Muscle layer of colon (tissue), 2 donors: ENCODE measurements at regions not wholly inside any gene's neighbourhood (a gene's known extent, or its start where the extent isn't known, plus 50 kb on each side); places are given as distances from the start of the nearest gene placed in this dataset.

Experiments used
- H3K27ac ChIP-seq: one replicate; pipeline ENCODE4 v1.7.0; 2013; ENCODE audit warnings: low read depth, mild to moderate bottlenecking, low read length, moderate library complexity
- H3K27me3 ChIP-seq, 2 donors: one replicate each; pipeline ENCODE4 v1.7.0; 2013; ENCODE audit warnings: low read length in 2 of 2, mild to moderate bottlenecking in 2 of 2; ENCODE audit not compliant: insufficient read depth in 2 of 2, control insufficient read depth in 1 of 2
- H3K36me3 ChIP-seq: one replicate; pipeline ENCODE4 v1.7.0; 2013; ENCODE audit warnings: mild to moderate bottlenecking, low read length; ENCODE audit not compliant: insufficient read depth
- H3K4me1 ChIP-seq: one replicate; pipeline ENCODE4 v1.7.0; 2013; ENCODE audit warnings: mild to moderate bottlenecking, low read length; ENCODE audit not compliant: insufficient read depth
- H3K4me3 ChIP-seq, 2 donors: one replicate each; pipeline ENCODE4 v1.7.0; 2013; ENCODE audit warnings: low read length in 2 of 2, low read depth in 1 of 2, mild to moderate bottlenecking in 1 of 2, moderate library complexity in 1 of 2
- H3K9ac ChIP-seq: one replicate; pipeline ENCODE4 v1.7.0; 2013; ENCODE audit warnings: low read length
- H3K9me3 ChIP-seq: one replicate; pipeline ENCODE4 v1.7.0; 2013; ENCODE audit warnings: mild to moderate bottlenecking, low read length
- donor health status: abdominal sarcoma.
- donor health status: Adenocarcinoma of cecum.

- Histone ChIP-seq H3K9me3 (no peaks in the 10 kb centered on the region), H3K4me3 (no peak overlapping the region), H3K27me3 (peaks cover 0 to under 1% of the 10 kb centered on the region in 2 donors), H3K27ac (no peak overlapping the region), H3K36me3 (no peaks in the 10 kb centered on the region), H3K4me1 (peaks cover 10% of the 10 kb centered on the region), H3K9ac (no peak overlapping the region)
Observed at GRCh38 chr14:104288272-104288671, 149.9 kb downstream of the KIF26A start.

DNA sequence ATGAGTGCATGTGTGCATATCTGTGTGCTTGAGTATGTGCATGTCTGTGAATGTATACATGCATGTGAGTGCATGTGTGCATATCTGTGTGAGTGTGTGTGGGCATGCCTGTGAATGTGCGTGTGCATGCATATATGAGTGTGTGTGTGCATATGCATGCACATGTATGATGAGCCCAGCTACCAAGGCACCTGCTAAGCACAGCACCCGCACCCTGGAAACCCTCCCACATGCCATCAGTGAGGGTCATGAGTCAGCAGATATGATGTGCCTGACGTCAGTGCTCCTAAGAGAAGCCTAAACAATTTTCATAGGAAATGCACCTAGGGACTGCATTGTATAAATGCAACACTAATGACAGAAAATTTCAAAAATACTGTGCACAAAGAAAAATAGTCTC, 151.1 kb downstream of the KIF26A start:
- no peaks in the 10 kb centered on the region for H3K4me1 ChIP-seq
- no peaks in the 10 kb centered on the region for H3K36me3 ChIP-seq
- no peak overlapping the region for H3K27ac ChIP-seq
- H3K9me3 ChIP-seq: no peaks in the 10 kb centered on the region
- peaks cover 0 to 4% of the 10 kb centered on the region in 2 donors for H3K27me3 ChIP-seq
- no peak overlapping the region for H3K4me3 ChIP-seq
- no peak overlapping the region for H3K9ac ChIP-seq

DNA sequence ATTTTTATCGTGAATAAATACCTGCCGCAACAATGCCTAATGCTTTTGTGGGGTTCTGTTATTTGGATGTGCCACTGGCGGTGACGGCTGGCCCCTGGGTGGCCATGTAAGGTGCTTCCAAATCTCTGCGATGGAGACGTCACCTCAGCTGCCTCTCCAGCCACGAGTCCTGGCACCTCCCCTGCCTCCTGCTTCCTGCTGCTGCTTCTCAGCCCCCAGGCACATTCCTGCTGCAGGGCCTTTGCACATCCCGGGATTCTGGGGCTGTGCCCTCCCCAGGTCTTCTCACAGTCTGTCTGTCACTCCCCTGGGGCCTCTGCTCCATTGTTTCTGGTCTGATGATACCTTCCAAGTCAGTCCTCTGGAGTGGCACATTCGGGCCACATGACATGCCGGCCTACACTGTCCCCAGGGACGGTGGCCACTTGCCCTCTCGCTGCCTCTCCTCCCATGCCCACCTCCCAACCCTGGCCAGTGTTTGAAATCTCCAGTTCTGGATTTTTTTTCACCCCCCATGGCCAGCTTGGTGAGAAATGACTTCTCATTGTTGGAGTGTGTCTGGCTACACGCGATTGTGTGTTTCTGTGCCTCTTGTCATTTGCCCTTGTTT, 151.8 kb downstream of the KIF26A start:
- no peak overlapping the region for H3K27ac ChIP-seq
- peaks cover 0 to 4% of the 10 kb centered on the region in 2 donors for H3K27me3 ChIP-seq
- no peak overlapping the region for H3K4me3 ChIP-seq
- no peaks in the 10 kb centered on the region for H3K4me1 ChIP-seq
- H3K36me3 ChIP-seq: no peaks in the 10 kb centered on the region
- no peak overlapping the region for H3K9ac ChIP-seq
- H3K9me3 ChIP-seq: no peaks in the 10 kb centered on the region

- Histone ChIP-seq H3K9ac (no peak overlapping the region), H3K27ac (no peak overlapping the region), H3K36me3 (no peaks in the 10 kb centered on the region), H3K9me3 (no peaks in the 10 kb centered on the region), H3K27me3 (peaks cover 0 to 4% of the 10 kb centered on the region in 2 donors), H3K4me1 (no peaks in the 10 kb centered on the region), H3K4me3 (no peak overlapping the region)
Observed at GRCh38 chr14:104290756-104291122, 152.4 kb downstream of the KIF26A start.

DNA sequence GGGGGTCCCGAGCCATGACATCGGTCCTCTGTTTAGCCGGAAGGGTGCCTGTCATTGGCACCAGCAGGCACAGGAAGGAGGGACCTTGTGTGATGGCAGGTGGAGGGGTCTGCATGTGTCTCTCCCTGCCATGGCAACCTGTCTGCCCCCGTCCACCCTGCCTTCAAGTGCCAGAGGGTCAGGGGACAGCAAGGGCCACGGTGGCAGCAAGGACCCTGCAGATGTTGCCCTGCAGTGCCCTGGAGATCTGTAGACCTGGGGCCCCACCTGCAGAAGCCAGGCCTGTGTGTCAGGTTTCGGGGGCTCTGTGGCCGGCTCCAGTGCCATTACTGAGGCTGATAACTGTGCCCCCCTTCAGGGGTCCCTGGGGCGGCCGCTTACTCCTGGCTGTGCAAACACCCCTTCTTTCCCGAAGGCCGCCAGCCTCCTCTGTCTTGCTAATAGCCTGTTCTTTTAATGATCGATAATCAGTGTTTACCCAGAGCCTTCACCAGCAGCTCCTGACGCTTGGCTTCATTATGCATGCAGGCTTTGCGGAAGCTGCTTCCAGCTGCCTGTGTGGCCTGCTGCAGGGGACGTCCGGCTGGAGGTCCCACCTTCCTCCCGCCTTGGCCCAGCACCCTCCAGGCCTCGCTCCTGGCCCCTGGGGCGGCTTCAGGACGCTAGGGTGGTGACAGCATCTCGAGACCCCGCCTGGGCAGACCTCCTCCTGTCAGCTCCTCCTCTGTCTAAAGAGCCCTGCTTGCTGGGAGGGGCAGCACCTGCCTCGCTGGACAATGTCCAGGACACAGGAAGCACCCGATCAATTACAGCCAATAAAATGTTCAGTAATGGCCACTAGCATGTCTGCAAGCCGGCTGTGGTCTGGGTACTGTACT, 153.0 kb downstream of the KIF26A start:
- Histone ChIP-seq H3K27me3 (peaks cover 0 to 4% of the 10 kb centered on the region in 2 donors), H3K4me3 (no peak overlapping the region), H3K27ac (no peak overlapping the region), H3K4me1 (no peaks in the 10 kb centered on the region), H3K9me3 (no peaks in the 10 kb centered on the region), H3K9ac (no peak overlapping the region), H3K36me3 (no peaks in the 10 kb centered on the region)

DNA sequence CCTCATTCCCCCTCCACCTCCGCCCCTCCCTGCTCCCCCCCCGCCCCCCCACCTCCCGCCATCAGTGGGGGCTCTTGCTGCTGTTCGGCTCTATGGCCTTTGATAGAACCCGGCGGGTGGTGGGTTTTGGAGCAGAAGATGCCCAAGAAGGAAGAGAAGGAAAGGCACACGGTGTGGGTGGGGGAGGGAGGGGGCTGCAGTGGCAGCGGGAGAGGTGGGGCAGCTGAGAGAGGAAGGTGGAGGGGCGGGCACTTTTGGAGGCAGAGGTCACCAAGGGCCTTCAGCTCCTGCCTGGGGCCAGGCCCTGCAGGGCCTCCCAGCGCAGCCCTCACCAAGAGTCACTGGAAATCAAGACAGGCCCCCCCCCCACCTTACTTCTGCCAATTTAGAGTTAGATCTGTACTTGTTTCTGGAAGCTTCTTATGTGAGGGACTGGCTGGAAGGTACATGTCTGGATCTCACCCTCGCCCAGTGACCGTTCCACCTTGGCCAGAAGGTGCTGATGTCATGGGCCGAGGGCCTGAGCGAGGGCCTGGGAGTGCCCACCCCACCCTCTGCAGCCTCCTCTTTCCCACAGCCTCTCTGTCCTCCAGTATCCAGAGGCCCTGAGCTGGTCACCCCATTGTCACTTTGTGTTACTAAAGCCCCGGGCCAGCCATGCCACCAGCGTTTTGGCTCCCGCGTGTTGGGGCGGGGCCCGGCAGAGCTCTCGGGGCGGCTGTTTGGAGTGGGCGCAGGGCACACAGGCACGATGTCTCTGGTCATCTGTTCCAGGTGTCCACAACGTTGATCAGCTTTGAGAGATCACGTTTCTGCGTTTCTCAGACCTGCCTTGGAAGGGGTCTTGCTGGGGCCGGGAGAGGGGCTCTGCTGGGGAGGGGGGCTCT, 153.9 kb downstream of the KIF26A start:
- Histone ChIP-seq H3K36me3 (no peaks in the 10 kb centered on the region), H3K4me1 (no peaks in the 10 kb centered on the region), H3K9ac (no peak overlapping the region), H3K9me3 (no peaks in the 10 kb centered on the region), H3K27ac (no peak overlapping the region), H3K27me3 (peaks cover 0 to 4% of the 10 kb centered on the region in 2 donors), H3K4me3 (no peak overlapping the region)

- H3K4me3 ChIP-seq: no peak overlapping the region
- H3K36me3 ChIP-seq: no peaks in the 10 kb centered on the region
- no peaks in the 10 kb centered on the region for H3K4me1 ChIP-seq
- no peak overlapping the region for H3K27ac ChIP-seq
- peaks cover 0 to 4% of the 10 kb centered on the region in 2 donors for H3K27me3 ChIP-seq
- no peak overlapping the region for H3K9ac ChIP-seq
- H3K9me3 ChIP-seq: no peaks in the 10 kb centered on the region
Observed at GRCh38 chr14:104293231-104293841, 154.9 kb downstream of the KIF26A start.

DNA sequence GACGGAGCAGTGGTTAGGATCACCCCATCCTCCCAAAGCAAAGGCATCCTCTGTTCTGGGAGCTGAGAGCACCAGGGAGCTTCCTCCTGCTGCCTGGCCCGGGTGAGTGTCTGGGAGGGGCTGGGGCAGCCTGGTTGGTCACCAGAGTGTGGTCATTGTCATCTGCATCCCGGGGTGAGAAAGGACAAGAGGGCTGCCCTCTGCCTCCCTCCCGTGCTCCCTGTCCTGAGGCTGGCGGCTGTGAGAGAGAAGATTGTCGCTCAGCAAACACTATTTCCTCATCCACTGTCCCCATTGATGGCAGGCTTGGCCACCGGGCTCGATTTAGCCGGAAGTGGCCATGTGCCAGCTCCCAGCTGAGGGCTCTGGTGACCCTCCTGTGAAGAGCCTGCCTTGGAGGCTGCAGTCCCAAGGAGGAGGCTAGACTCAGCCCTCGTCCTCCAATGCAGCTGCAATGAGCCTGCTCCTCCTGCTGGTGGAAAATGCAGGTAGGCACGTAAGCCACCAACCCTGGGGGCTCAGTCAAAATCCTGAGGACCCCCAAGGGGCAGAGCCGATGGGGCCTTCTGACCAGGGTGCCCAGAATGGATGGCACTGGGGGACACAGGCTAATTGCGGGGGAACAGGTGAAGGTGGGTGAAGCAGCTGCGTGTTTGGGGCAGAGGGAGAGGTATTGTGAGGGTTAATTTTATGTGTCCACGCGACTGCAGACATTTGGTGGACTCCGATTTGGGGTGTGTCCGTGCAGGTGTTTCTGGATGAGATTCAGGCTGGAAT, 155.7 kb downstream of the KIF26A start:
- H3K36me3 ChIP-seq: no peaks in the 10 kb centered on the region
- no peaks in the 10 kb centered on the region for H3K4me1 ChIP-seq
- H3K9ac ChIP-seq: no peak overlapping the region
- H3K9me3 ChIP-seq: no peaks in the 10 kb centered on the region
- H3K4me3 ChIP-seq: no peak overlapping the region
- no peak overlapping the region for H3K27ac ChIP-seq
- H3K27me3 ChIP-seq: peaks cover 0 to 4% of the 10 kb centered on the region in 2 donors

DNA sequence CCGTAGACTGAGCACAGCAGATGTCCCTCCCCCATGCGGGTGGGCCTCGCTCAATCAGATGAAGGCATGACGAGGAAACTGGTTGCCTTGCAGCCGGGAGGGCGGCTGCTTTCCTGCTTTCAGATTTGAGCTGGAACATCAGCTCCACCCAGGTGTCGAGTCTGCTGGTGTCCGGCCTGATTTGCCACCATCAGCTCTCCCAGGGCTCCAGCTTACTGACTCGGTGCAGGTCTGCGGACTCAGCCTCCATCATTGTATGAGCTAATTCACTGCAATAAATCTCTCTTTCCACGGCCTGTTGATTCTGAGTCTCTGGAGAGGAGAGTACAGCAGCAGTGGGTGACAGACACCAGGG, 156.2 kb downstream of the KIF26A start:
- H3K9ac ChIP-seq: no peak overlapping the region
- no peak overlapping the region for H3K4me3 ChIP-seq
- no peaks in the 10 kb centered on the region for H3K36me3 ChIP-seq
- peaks cover 0 to 4% of the 10 kb centered on the region in 2 donors for H3K27me3 ChIP-seq
- H3K27ac ChIP-seq: no peak overlapping the region
- no peaks in the 10 kb centered on the region for H3K9me3 ChIP-seq
- no peaks in the 10 kb centered on the region for H3K4me1 ChIP-seq

GRCh38 chr14:104294983-104295680, 156.7 kb downstream of the KIF26A start:
- Histone ChIP-seq H3K9ac (no peak overlapping the region), H3K4me1 (no peaks in the 10 kb centered on the region), H3K4me3 (no peak overlapping the region), H3K27me3 (peaks cover 0 to 4% of the 10 kb centered on the region in 2 donors), H3K27ac (no peak overlapping the region), H3K36me3 (no peaks in the 10 kb centered on the region), H3K9me3 (no peaks in the 10 kb centered on the region)
